ENCODE measurements at regions not wholly inside any gene's neighbourhood (a gene's known extent, or its start where the extent isn't known, plus 50 kb on each side); places are given as distances from the start of the nearest gene placed in this dataset.

- ATAC-seq: no peak
- H3K4me3 Mint-ChIP-seq: no peak overlapping the region
Measured at GRCh38 chr4:160265836-160266235, 1163.0 kb downstream of the RAPGEF2 start.

GRCh38 chr4:160276785-160277325 is 1174.0 kb downstream of the RAPGEF2 start:
- Mint-ChIP-seq H3K27ac (no peak overlapping the region), H3K4me3 (no peak overlapping the region), H3K4me1 (no peaks in the 10 kb centered on the region), H3K9me3 (ENCODE audit: low read depth) (peaks cover 15% of the 10 kb centered on the region), H3K27me3 (no peaks in the 10 kb centered on the region), H3K36me3 (no peaks in the 10 kb centered on the region)
- CTCF ChIA-PET: no interaction called here
- ATAC-seq: no peak
- no peak for DNase-seq

More at GRCh38 chr4:160265836-160266235, 1163.0 kb downstream of the RAPGEF2 start:
- Mint-ChIP-seq H3K27ac (no peak overlapping the region), H3K4me1 (no peaks in the 10 kb centered on the region), H3K9me3 (ENCODE audit: low read depth) (peaks cover 4% of the 10 kb centered on the region), H3K27me3 (no peaks in the 10 kb centered on the region), H3K36me3 (no peaks in the 10 kb centered on the region)
- CTCF ChIA-PET: no interaction called here
- DNase-seq: no peak

- H3K36me3 Mint-ChIP-seq: no peaks in the 10 kb centered on the region
- H3K4me1 Mint-ChIP-seq: no peaks in the 10 kb centered on the region
- no peak overlapping the region for H3K4me3 Mint-ChIP-seq
- H3K27me3 Mint-ChIP-seq: no peaks in the 10 kb centered on the region
- no peak overlapping the region for H3K27ac Mint-ChIP-seq
- DNase-seq (no peak), ATAC-seq (no peak)
- CTCF ChIA-PET: no interaction called here
- H3K9me3 Mint-ChIP-seq (ENCODE audit: low read depth): peaks cover 11% of the 10 kb centered on the region
Measured at GRCh38 chr4:160283081-160283480, 1180.2 kb downstream of the RAPGEF2 start.

- CTCF ChIA-PET: no interaction called here
- DNase-seq (no peak), ATAC-seq (no peak)
- Mint-ChIP-seq H3K4me3 (no peak overlapping the region), H3K36me3 (no peaks in the 10 kb centered on the region), H3K9me3 (ENCODE audit: low read depth) (peaks cover 9% of the 10 kb centered on the region), H3K27ac (no peak overlapping the region), H3K27me3 (no peaks in the 10 kb centered on the region), H3K4me1 (no peaks in the 10 kb centered on the region)
Measured at GRCh38 chr4:160284516-160284915, 1181.6 kb downstream of the RAPGEF2 start.

GRCh38 chr4:160286051-160286450 is 1183.2 kb downstream of the RAPGEF2 start:
- no peak overlapping the region for H3K4me3 Mint-ChIP-seq
- H3K36me3 Mint-ChIP-seq: no peaks in the 10 kb centered on the region
- no peaks in the 10 kb centered on the region for H3K27me3 Mint-ChIP-seq
- no peaks in the 10 kb centered on the region for H3K4me1 Mint-ChIP-seq
- DNase-seq (no peak), ATAC-seq (no peak)
- CTCF ChIA-PET: no interaction called here
- H3K27ac Mint-ChIP-seq: no peak overlapping the region
- peaks cover 3% of the 10 kb centered on the region for H3K9me3 Mint-ChIP-seq (ENCODE audit: low read depth)

GRCh38 chr4:160296476-160296875 is 1193.6 kb downstream of the RAPGEF2 start:
- DNase-seq (no peak), ATAC-seq (no peak)
- H3K27ac Mint-ChIP-seq: no peak overlapping the region
- CTCF ChIA-PET: no interaction called here
- no peak overlapping the region for H3K4me3 Mint-ChIP-seq
- no peaks in the 10 kb centered on the region for H3K27me3 Mint-ChIP-seq
- H3K4me1 Mint-ChIP-seq: no peaks in the 10 kb centered on the region
- H3K36me3 Mint-ChIP-seq: no peaks in the 10 kb centered on the region
- H3K9me3 Mint-ChIP-seq (ENCODE audit: low read depth): peaks cover 8% of the 10 kb centered on the region

GRCh38 chr4:160299177-160299576 is 1196.3 kb downstream of the RAPGEF2 start:
- no peak overlapping the region for H3K27ac Mint-ChIP-seq
- no peaks in the 10 kb centered on the region for H3K36me3 Mint-ChIP-seq
- H3K9me3 Mint-ChIP-seq (ENCODE audit: low read depth): peaks cover 8% of the 10 kb centered on the region
- H3K4me1 Mint-ChIP-seq: no peaks in the 10 kb centered on the region
- H3K4me3 Mint-ChIP-seq: no peak overlapping the region
- no peaks in the 10 kb centered on the region for H3K27me3 Mint-ChIP-seq
- ATAC-seq (no peak), DNase-seq (no peak)
- CTCF ChIA-PET: no interaction called here

- H3K9me3 Mint-ChIP-seq (ENCODE audit: low read depth): peaks cover 8% of the 10 kb centered on the region
- no peaks in the 10 kb centered on the region for H3K4me1 Mint-ChIP-seq
- CTCF ChIA-PET: no interaction called here
- no peak overlapping the region for H3K27ac Mint-ChIP-seq
- H3K4me3 Mint-ChIP-seq: no peak overlapping the region
- ATAC-seq (no peak), DNase-seq (no peak)
- H3K36me3 Mint-ChIP-seq: no peaks in the 10 kb centered on the region
- H3K27me3 Mint-ChIP-seq: no peaks in the 10 kb centered on the region
Measured at GRCh38 chr4:160299608-160300007, 1196.7 kb downstream of the RAPGEF2 start.

GRCh38 chr4:160316036-160316435 is 1213.2 kb downstream of the RAPGEF2 start:
- Mint-ChIP-seq H3K4me3 (no peak overlapping the region), H3K36me3 (no peaks in the 10 kb centered on the region), H3K9me3 (ENCODE audit: low read depth) (peaks cover 7% of the 10 kb centered on the region), H3K27me3 (no peaks in the 10 kb centered on the region), H3K4me1 (no peaks in the 10 kb centered on the region), H3K27ac (no peak overlapping the region)
- no peak for ATAC-seq
- CTCF ChIA-PET: no interaction called here
- DNase-seq: no peak

GRCh38 chr4:160318567-160319220 is 1215.8 kb downstream of the RAPGEF2 start:
- DNase-seq (no peak), ATAC-seq (no peak)
- Mint-ChIP-seq H3K9me3 (ENCODE audit: low read depth) (peaks cover 9% of the 10 kb centered on the region), H3K36me3 (no peaks in the 10 kb centered on the region), H3K27ac (no peak overlapping the region), H3K27me3 (no peaks in the 10 kb centered on the region), H3K4me1 (no peaks in the 10 kb centered on the region), H3K4me3 (no peak overlapping the region)
- CTCF ChIA-PET: no interaction called here

- ATAC-seq: no peak
- no peak for DNase-seq
- H3K4me3 Mint-ChIP-seq: no peak overlapping the region
- H3K27ac Mint-ChIP-seq: no peak overlapping the region
- CTCF ChIA-PET: no interaction called here
- H3K27me3 Mint-ChIP-seq: no peaks in the 10 kb centered on the region
- peaks cover 8% of the 10 kb centered on the region for H3K9me3 Mint-ChIP-seq (ENCODE audit: low read depth)
- no peaks in the 10 kb centered on the region for H3K4me1 Mint-ChIP-seq
- no peaks in the 10 kb centered on the region for H3K36me3 Mint-ChIP-seq
Measured at GRCh38 chr4:160319221-160319867, 1216.5 kb downstream of the RAPGEF2 start.

GRCh38 chr4:160319868-160320260 is 1217.0 kb downstream of the RAPGEF2 start:
- no peak overlapping the region for H3K4me3 Mint-ChIP-seq
- DNase-seq (no peak), ATAC-seq (no peak)
- H3K9me3 Mint-ChIP-seq (ENCODE audit: low read depth): peaks cover 8% of the 10 kb centered on the region
- H3K36me3 Mint-ChIP-seq: no peaks in the 10 kb centered on the region
- CTCF ChIA-PET: no interaction called here
- no peaks in the 10 kb centered on the region for H3K27me3 Mint-ChIP-seq
- no peak overlapping the region for H3K27ac Mint-ChIP-seq
- no peaks in the 10 kb centered on the region for H3K4me1 Mint-ChIP-seq

- Mint-ChIP-seq H3K36me3 (no peaks in the 10 kb centered on the region), H3K27ac (no peak overlapping the region), H3K4me3 (no peak overlapping the region), H3K27me3 (no peaks in the 10 kb centered on the region), H3K4me1 (no peaks in the 10 kb centered on the region), H3K9me3 (ENCODE audit: low read depth) (peaks cover 2% of the 10 kb centered on the region)
- CTCF ChIA-PET: no interaction called here
- no peak for ATAC-seq
- no peak for DNase-seq
Measured at GRCh38 chr4:160326110-160326509, 1223.2 kb downstream of the RAPGEF2 start.

- ATAC-seq: no peak
- H3K36me3 Mint-ChIP-seq: no peaks in the 10 kb centered on the region
- no peak for DNase-seq
- no peak overlapping the region for H3K4me3 Mint-ChIP-seq
- H3K27ac Mint-ChIP-seq: no peak overlapping the region
- peaks cover 5% of the 10 kb centered on the region for H3K9me3 Mint-ChIP-seq (ENCODE audit: low read depth)
- no peaks in the 10 kb centered on the region for H3K4me1 Mint-ChIP-seq
- H3K27me3 Mint-ChIP-seq: no peaks in the 10 kb centered on the region
- CTCF ChIA-PET: no interaction called here
Measured at GRCh38 chr4:160347197-160347596, 1244.3 kb downstream of the RAPGEF2 start.

Data from activated CD8-positive, alpha-beta memory T cell treated with anti-CD3 and anti-CD28 coated beads, Interleukin-2, amount 10 ng/mL, durations not matched to agents 7 days and 5 days (primary cell).